Ishikawa (cell line): ENCODE measurements at regions not wholly inside any gene's neighbourhood (a gene's known extent, or its start where the extent isn't known, plus 50 kb on each side); places are given as distances from the start of the nearest gene placed in this dataset.

Experiments
- CEBPB ChIP-seq: IDR thresholded peaks from 2 replicates; pipeline ENCODE4 v1.6.1; 2012
- CREB1 ChIP-seq: IDR thresholded peaks from 2 replicates; pipeline ENCODE4 v1.6.1; 2012; ENCODE audit warnings: low read depth
- EGR1 ChIP-seq: IDR thresholded peaks from 2 replicates; pipeline ENCODE4 v1.6.1; 2012
- EP300 ChIP-seq: IDR thresholded peaks from 2 replicates; pipeline ENCODE4 v1.6.1; 2012; ENCODE audit warnings: borderline replicate concordance
- NFIC ChIP-seq: IDR thresholded peaks from 2 replicates; pipeline ENCODE4 v1.6.1; 2012
- RAD21 ChIP-seq: IDR thresholded peaks from 2 replicates; pipeline ENCODE4 v1.6.1; 2012; ENCODE audit warnings: low read depth
- TAF1 ChIP-seq: IDR thresholded peaks from 2 replicates; pipeline ENCODE4 v1.6.1; 2012; ENCODE audit warnings: low read depth, mild to moderate bottlenecking
- TEAD4 ChIP-seq: IDR thresholded peaks from 2 replicates; pipeline ENCODE4 v1.6.1; 2012
- YY1 ChIP-seq: IDR thresholded peaks from 2 replicates; pipeline ENCODE4 v1.6.1; 2012; ENCODE audit warnings: low read depth
- ZBTB7A ChIP-seq: IDR thresholded peaks from 2 replicates; pipeline ENCODE4 v1.6.1; 2012; ENCODE audit warnings: low read depth
- TF ChIP-seq, protein P1 (sequence below): IDR thresholded peaks from 2 replicates; pipeline ENCODE4 v1.6.1; 2012
- TF ChIP-seq, protein P2 (sequence below): IDR thresholded peaks from 2 replicates; pipeline ENCODE4 v1.6.1; 2012; ENCODE audit warnings: low read depth, mild to moderate bottlenecking

- TF ChIP-seq ZBTB7A: no peak
- TF ChIP-seq, protein P1, sequence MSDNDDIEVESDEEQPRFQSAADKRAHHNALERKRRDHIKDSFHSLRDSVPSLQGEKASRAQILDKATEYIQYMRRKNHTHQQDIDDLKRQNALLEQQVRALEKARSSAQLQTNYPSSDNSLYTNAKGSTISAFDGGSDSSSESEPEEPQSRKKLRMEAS: no peak
- TF ChIP-seq, protein P2, sequence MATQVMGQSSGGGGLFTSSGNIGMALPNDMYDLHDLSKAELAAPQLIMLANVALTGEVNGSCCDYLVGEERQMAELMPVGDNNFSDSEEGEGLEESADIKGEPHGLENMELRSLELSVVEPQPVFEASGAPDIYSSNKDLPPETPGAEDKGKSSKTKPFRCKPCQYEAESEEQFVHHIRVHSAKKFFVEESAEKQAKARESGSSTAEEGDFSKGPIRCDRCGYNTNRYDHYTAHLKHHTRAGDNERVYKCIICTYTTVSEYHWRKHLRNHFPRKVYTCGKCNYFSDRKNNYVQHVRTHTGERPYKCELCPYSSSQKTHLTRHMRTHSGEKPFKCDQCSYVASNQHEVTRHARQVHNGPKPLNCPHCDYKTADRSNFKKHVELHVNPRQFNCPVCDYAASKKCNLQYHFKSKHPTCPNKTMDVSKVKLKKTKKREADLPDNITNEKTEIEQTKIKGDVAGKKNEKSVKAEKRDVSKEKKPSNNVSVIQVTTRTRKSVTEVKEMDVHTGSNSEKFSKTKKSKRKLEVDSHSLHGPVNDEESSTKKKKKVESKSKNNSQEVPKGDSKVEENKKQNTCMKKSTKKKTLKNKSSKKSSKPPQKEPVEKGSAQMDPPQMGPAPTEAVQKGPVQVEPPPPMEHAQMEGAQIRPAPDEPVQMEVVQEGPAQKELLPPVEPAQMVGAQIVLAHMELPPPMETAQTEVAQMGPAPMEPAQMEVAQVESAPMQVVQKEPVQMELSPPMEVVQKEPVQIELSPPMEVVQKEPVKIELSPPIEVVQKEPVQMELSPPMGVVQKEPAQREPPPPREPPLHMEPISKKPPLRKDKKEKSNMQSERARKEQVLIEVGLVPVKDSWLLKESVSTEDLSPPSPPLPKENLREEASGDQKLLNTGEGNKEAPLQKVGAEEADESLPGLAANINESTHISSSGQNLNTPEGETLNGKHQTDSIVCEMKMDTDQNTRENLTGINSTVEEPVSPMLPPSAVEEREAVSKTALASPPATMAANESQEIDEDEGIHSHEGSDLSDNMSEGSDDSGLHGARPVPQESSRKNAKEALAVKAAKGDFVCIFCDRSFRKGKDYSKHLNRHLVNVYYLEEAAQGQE: no peak
- TF ChIP-seq RAD21: no peak
- TF ChIP-seq CEBPB: no peak
- TF ChIP-seq CREB1: no peak
- TF ChIP-seq EP300: no peak
- no peak for TF ChIP-seq EGR1
- TF ChIP-seq TAF1: no peak
- TF ChIP-seq NFIC: no peak
- no peak for TF ChIP-seq YY1
- no peak for TF ChIP-seq TEAD4
These were observed 290.4 kb upstream of the PDE4D start for GRCh38 chr5:60183881-60184280.
